PFSK-1 (cell line): ENCODE measurements at regions not wholly inside any gene's neighbourhood (a gene's known extent, or its start where the extent isn't known, plus 50 kb on each side); places are given as distances from the start of the nearest gene placed in this dataset.

Source experiments
- SIN3A ChIP-seq: IDR thresholded peaks from 2 replicates; pipeline ENCODE4 v1.6.1; 2012; ENCODE audit warnings: mild to moderate bottlenecking, low read length, moderate library complexity, borderline replicate concordance; ENCODE audit not compliant: insufficient read depth
- TF ChIP-seq, protein P1 (sequence below), 2 experiments: IDR thresholded peaks; 2 replicates each; pipeline versions ENCODE4 v1.6.1 to v1.8.0; 2011 to 2012; ENCODE audit warnings: low read depth in 2 of 2, low read length in 2 of 2, control low read depth in 1 of 2, inconsistent platforms in 1 of 2, mild to moderate bottlenecking in 1 of 2, moderate library complexity in 1 of 2; ENCODE audit not compliant: insufficient read depth in 1 of 2

DNA sequence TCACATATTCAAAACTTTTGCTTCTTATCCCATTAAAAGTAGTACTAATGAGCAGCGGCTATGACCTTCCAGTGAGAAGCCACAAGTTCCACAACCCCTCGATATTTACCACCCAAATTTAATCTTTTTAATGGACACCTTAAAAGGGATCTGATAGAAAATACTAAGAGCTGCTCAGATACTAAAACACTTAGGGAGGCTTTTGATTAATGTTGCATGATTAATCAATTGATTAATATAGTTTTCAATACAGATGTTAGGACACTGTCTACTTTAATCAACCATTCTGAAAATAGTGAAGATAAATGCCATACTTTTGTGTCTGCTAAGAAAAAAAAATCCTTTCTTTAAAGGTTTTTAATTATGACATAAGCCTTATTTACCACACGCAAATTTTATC is 1312.8 kb upstream of the ACVR2A start:
- TF ChIP-seq, protein P1, sequence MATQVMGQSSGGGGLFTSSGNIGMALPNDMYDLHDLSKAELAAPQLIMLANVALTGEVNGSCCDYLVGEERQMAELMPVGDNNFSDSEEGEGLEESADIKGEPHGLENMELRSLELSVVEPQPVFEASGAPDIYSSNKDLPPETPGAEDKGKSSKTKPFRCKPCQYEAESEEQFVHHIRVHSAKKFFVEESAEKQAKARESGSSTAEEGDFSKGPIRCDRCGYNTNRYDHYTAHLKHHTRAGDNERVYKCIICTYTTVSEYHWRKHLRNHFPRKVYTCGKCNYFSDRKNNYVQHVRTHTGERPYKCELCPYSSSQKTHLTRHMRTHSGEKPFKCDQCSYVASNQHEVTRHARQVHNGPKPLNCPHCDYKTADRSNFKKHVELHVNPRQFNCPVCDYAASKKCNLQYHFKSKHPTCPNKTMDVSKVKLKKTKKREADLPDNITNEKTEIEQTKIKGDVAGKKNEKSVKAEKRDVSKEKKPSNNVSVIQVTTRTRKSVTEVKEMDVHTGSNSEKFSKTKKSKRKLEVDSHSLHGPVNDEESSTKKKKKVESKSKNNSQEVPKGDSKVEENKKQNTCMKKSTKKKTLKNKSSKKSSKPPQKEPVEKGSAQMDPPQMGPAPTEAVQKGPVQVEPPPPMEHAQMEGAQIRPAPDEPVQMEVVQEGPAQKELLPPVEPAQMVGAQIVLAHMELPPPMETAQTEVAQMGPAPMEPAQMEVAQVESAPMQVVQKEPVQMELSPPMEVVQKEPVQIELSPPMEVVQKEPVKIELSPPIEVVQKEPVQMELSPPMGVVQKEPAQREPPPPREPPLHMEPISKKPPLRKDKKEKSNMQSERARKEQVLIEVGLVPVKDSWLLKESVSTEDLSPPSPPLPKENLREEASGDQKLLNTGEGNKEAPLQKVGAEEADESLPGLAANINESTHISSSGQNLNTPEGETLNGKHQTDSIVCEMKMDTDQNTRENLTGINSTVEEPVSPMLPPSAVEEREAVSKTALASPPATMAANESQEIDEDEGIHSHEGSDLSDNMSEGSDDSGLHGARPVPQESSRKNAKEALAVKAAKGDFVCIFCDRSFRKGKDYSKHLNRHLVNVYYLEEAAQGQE (IDR thresholded peaks at IDR 0.05; ENCODE audit: insufficient read depth in 1 of 2, low read depth in 2 of 2, low read length in 2 of 2): no peak
- TF ChIP-seq SIN3A: no peak
